ENCODE measurements at regions not wholly inside any gene's neighbourhood (a gene's known extent, or its start where the extent isn't known, plus 50 kb on each side); places are given as distances from the start of the nearest gene placed in this dataset.

DNA sequence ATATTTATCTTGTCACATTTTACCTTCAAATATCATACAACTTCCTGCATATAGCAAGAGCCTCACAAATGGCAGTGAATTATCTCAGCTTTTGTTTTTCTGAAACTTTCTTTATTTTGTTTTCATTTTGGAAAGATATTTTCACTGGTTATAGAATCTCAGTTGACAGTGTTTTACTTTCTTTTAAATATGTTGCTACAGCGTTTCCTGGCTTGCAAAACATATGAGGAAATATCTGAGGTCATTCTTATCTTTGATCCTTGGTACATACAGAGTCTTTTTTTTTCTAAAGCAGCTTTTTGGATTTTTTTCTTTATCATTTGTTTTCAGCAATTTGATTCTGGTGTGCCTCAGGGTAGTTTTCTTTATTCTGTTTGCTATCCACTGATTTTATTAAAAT, 77.6 kb upstream of the CEP78 start:
- TF ChIP-seq CTCF (IDR thresholded peaks at IDR 0.05; ENCODE audit: low read depth, low read length, poor library complexity, severe bottlenecking) (no peak), EZH2phosphoT487 (IDR thresholded peaks at IDR 0.05; ENCODE audit: borderline replicate concordance, low read length) (no peak)

Data from DOHH2 (cell line).